ENCODE measurements at regions not wholly inside any gene's neighbourhood (a gene's known extent, or its start where the extent isn't known, plus 50 kb on each side); places are given as distances from the start of the nearest gene placed in this dataset.
A peak's percentile ranks its signal among the peaks of the same experiment; 100 is the strongest.

DNA sequence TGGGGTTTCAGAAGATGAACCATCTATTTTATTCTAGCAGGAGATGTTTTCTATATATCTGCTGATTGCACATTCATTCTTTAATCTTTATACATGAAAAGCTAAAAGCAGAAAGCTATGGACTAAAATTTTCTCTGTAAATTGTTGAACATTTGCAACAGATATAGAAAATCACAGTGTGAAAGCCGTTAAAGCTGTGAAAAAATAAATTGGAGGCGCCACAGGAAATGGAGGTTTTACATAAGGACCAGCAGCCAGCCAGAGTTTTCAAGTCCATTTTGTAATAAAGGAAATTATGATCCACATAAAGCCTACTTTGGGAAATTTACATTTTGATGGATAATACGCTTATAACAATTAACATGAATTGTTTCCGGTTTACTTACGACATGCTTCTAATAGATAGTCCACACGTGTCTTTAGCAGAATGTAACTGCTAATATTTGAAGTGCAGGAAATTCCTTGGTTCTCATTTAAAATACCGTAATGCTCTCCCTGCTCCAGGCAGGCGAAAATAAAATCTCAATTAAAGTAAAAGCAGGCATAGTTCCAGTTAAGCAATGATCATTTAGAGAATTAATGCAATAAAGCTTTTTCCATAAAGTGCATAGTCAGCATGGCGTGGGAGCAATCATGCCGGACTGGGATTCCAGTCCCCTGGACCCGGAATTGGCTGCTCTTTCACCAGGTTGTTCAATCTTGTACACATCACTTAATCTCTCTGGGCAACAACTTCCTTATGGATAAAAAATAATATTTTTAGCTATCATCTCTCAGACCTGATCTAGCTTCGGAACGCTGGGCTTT is 445.4 kb downstream of the ZNF608 start:
- DNase-seq = no peak
- Histone ChIP-seq H3K27me3 (no peaks in the 10 kb centered on the region), H3K9me3 (no peaks in the 10 kb centered on the region), H3K4me1 (peaks cover 0 to 15% (median 0%) of the 10 kb centered on the region in 12 donors), H3K4me3 (no peak overlapping the region), H3K27ac (no peak overlapping the region), H3K36me3 (no peaks in the 10 kb centered on the region)
- 84 to 93% (median 87%) methylated on average over 13 of the region's 13 CpGs for WGBS, 4 donors
- no peak for ATAC-seq
- intact Hi-C loops (cut with DNase I) = no loop called here
- TF ChIP-seq, protein P1, sequence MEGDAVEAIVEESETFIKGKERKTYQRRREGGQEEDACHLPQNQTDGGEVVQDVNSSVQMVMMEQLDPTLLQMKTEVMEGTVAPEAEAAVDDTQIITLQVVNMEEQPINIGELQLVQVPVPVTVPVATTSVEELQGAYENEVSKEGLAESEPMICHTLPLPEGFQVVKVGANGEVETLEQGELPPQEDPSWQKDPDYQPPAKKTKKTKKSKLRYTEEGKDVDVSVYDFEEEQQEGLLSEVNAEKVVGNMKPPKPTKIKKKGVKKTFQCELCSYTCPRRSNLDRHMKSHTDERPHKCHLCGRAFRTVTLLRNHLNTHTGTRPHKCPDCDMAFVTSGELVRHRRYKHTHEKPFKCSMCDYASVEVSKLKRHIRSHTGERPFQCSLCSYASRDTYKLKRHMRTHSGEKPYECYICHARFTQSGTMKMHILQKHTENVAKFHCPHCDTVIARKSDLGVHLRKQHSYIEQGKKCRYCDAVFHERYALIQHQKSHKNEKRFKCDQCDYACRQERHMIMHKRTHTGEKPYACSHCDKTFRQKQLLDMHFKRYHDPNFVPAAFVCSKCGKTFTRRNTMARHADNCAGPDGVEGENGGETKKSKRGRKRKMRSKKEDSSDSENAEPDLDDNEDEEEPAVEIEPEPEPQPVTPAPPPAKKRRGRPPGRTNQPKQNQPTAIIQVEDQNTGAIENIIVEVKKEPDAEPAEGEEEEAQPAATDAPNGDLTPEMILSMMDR (IDR thresholded peaks at IDR 0.05) = no peak
- TF ChIP-seq POLR2A (IDR thresholded peaks at IDR 0.05) = no peak

DNA sequence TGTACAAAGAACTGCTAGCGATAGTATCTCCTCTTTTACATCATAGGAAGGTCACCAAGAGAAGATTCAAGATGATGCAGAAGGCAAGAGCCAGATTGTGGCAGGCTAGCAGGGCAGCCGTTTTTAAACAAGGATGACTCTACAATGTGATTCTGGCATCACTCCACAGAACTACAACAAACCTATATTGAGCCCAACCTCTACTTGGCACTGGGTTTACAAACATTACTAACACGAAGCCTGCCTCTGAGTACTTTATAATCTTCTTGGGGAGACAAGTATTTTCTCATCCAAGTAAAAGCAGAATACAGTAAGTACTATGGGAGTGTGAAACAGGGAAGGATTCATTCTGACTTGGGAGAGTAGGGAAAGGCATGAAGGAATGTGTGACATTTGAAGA is 448.6 kb downstream of the ZNF608 start:
- WGBS, 4 donors = 37 to 69% (median 43%) methylated on average over 3 of the region's 3 CpGs
- intact Hi-C loops (cut with DNase I) = no loop called here
- Histone ChIP-seq H3K36me3 (no peaks in the 10 kb centered on the region), H3K4me3 (no peak overlapping the region), H3K27me3 (no peaks in the 10 kb centered on the region), H3K27ac (no peak overlapping the region), H3K4me1 (peaks cover 0 to 15% (median 0%) of the 10 kb centered on the region in 12 donors), H3K9me3 (no peaks in the 10 kb centered on the region)
- ATAC-seq = no peak
- no peak for DNase-seq
- no peak for TF ChIP-seq POLR2A (IDR thresholded peaks at IDR 0.05)
- TF ChIP-seq, protein P1 (IDR thresholded peaks at IDR 0.05) = no peak

DNA sequence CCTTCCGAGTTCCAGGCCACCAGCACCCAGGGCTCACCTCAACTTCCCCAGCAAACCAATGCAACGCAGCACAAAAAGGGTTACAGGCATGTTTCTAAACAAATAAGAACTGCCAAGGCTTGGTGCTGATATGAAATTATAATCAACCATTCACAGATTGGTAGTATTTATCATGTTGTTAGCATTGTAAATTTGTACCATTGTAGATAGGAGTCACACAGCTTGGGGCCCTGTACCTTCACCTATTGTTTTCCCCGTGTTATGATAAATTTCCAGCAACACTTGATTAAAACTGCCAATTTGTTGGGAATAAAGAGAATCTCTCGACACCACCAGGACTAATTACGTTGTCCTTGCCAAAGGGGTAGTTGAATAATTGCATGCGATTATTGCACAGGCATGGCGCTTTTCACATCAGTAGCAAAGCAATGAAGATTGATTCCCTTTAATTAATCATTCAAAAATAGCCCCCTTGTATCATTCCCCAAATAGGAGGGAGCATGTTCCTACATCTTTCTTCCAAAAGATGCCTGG is 454.1 kb downstream of the ZNF608 start:
- 96 to 99% (median 98%) methylated on average over 7 of the region's 7 CpGs for WGBS, 4 donors
- ATAC-seq (no peak), DNase-seq (no peak)
- intact Hi-C loops (cut with DNase I) = no loop called here
- TF ChIP-seq, protein P1 (IDR thresholded peaks at IDR 0.05) = no peak
- no peak for TF ChIP-seq POLR2A (IDR thresholded peaks at IDR 0.05)
- H3K27ac ChIP-seq = no peak overlapping the region
- H3K9me3 ChIP-seq = no peaks in the 10 kb centered on the region
- H3K4me1 ChIP-seq = peaks cover 0 to 18% (median 10%) of the 10 kb centered on the region in 12 donors
- no peaks in the 10 kb centered on the region for H3K27me3 ChIP-seq
- no peak overlapping the region for H3K4me3 ChIP-seq
- no peaks in the 10 kb centered on the region for H3K36me3 ChIP-seq

DNA sequence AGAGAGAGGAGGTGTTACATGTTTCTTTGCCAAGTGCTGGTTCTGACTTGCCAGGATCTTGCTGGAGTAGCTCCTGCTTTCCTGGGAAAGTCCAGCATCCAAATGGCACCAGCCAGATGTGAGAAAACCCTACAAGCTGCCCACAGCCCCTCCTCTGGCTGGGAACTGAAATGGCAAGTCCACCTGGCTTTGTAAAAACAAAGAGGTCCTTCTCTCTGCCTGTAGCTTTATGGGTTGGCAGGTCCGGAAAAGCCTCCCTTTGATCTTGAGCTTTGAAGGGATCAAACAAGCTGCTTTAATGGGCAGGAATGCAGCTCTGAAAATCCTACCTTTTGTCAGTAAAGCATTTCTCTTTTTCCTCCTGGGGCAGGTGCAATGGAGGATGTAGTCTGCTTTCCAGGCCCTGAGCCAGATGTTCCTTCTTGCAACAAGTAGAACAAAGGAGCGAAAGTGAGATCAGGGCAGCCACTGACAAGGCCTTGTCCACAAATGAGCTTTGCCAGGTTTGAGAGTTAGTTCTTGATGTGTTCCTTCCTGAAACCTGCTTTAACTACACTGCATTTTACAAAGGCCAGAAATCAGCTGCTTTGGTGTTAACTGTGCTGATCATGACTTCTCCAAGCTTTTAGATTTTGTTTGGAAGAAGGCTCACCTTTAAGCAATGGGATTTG is 456.7 kb downstream of the ZNF608 start:
- peak in 2 of 5 donors; percentile 29 to 35 for DNase-seq

More for the DNA sequence above, 456.7 kb downstream of the ZNF608 start:
- ATAC-seq = peak in 3 of 4 donors; percentile 29 to 54 (median 44)
- no peaks in the 10 kb centered on the region for H3K9me3 ChIP-seq
- no peak overlapping the region for H3K4me3 ChIP-seq
- 40 to 75% (median 50%) methylated on average over 2 of the region's 2 CpGs for WGBS, 4 donors
- H3K27me3 ChIP-seq = no peaks in the 10 kb centered on the region
- H3K4me1 ChIP-seq = peaks cover 0 to 18% (median 10%) of the 10 kb centered on the region in 12 donors
- no peaks in the 10 kb centered on the region for H3K36me3 ChIP-seq
- TF ChIP-seq, protein P1 (IDR thresholded peaks at IDR 0.05) = peak in 2 of 12 donors; percentile 13 to 26
- no peak for TF ChIP-seq POLR2A (IDR thresholded peaks at IDR 0.05)
- intact Hi-C loops (cut with DNase I) = no loop called here
- no peak overlapping the region for H3K27ac ChIP-seq
